CD4-positive, alpha-beta memory T cell (primary cell): ENCODE measurements at regions not wholly inside any gene's neighbourhood (a gene's known extent, or its start where the extent isn't known, plus 50 kb on each side); places are given as distances from the start of the nearest gene placed in this dataset.

Experiments used
- CTCF ChIA-PET: fragments of 350-600 bp; sonication (Branson Sonifier 250); formaldehyde crosslinking; loops from one replicate; lab custom pipeline; 2021; ENCODE audit warnings: inconsistent platforms; ENCODE audit not compliant: partially characterized antibody; lab: Charles Lee
- POLR2A ChIA-PET: fragments of 350-600 bp; sonication (Branson Sonifier 250); formaldehyde crosslinking; loops from one replicate; lab custom pipeline; 2021; ENCODE audit not compliant: partially characterized antibody; lab: Charles Lee
- DNase-seq, 5 donors: peaks; one replicate each; pipeline versions ENCODE4 v3.0.0 to v3.0.0-alpha.2; 2020 to 2022; ENCODE audit warnings: mixed read lengths in 1 of 5
- H3K27ac ChIP-seq: one replicate; pipeline ENCODE4 v1.7.0; 2013; ENCODE audit warnings: low read depth, low read length
- H3K27me3 ChIP-seq: 2 replicates; pipeline ENCODE4 v1.7.0; 2013; ENCODE audit warnings: mild to moderate bottlenecking, low read length, moderate library complexity; ENCODE audit not compliant: insufficient read depth
- H3K36me3 ChIP-seq: 2 replicates; pipeline ENCODE4 v1.7.0; 2013; ENCODE audit warnings: mild to moderate bottlenecking, low read length, moderate library complexity; ENCODE audit not compliant: insufficient read depth
- H3K4me1 ChIP-seq: 2 replicates; pipeline ENCODE4 v1.7.0; 2013; ENCODE audit warnings: mild to moderate bottlenecking, low read length, moderate library complexity; ENCODE audit not compliant: insufficient read depth
- H3K4me3 ChIP-seq, 2 donors: one replicate each; pipeline ENCODE4 v1.7.0; 2013; ENCODE audit warnings: low read length in 2 of 2, mild to moderate bottlenecking in 1 of 2
- H3K9me3 ChIP-seq, 2 donors: one replicate each; pipeline ENCODE4 v1.7.0; 2013; ENCODE audit warnings: low read length in 2 of 2, control low read depth in 1 of 2; ENCODE audit not compliant: control insufficient read depth in 1 of 2
- H3K27ac Mint-ChIP-seq, 7 donors: one replicate each; pipeline ENCODE4 v1.8.0; 2020 to 2021; ENCODE audit warnings: mixed read lengths in 7 of 7, mild to moderate bottlenecking in 6 of 7, inconsistent platforms in 3 of 7, moderate library complexity in 3 of 7
- H3K27me3 Mint-ChIP-seq, 2 donors: one replicate each; pipeline ENCODE4 v1.8.0; 2020 to 2021; ENCODE audit warnings: mixed read lengths in 2 of 2
- H3K36me3 Mint-ChIP-seq, 2 donors: one replicate each; pipeline ENCODE4 v1.8.0; 2020 to 2021; ENCODE audit warnings: mixed read lengths in 2 of 2, inconsistent platforms in 1 of 2, mild to moderate bottlenecking in 1 of 2
- H3K4me1 Mint-ChIP-seq, 4 donors: one replicate each; pipeline ENCODE4 v1.8.0; 2020 to 2021; ENCODE audit warnings: mixed read lengths in 4 of 4, mild to moderate bottlenecking in 1 of 4
- H3K4me3 Mint-ChIP-seq, 8 donors: one replicate each; pipeline ENCODE4 v1.8.0; 2020 to 2021; ENCODE audit warnings: mixed read lengths in 8 of 8, mild to moderate bottlenecking in 7 of 8, moderate library complexity in 6 of 8, inconsistent platforms in 3 of 8
- H3K9me3 Mint-ChIP-seq, 8 donors: one replicate each; pipeline ENCODE4 v1.8.0; 2020 to 2021; ENCODE audit warnings: mixed read lengths in 8 of 8, mild to moderate bottlenecking in 5 of 8, inconsistent platforms in 3 of 8, moderate library complexity in 1 of 8
- intact Hi-C: fragments of 100-400 bp; cut with micrococcal nuclease; formaldehyde crosslinking; loops from one replicate; pipeline ENCODE4 v1.15.1; 2023

DNA sequence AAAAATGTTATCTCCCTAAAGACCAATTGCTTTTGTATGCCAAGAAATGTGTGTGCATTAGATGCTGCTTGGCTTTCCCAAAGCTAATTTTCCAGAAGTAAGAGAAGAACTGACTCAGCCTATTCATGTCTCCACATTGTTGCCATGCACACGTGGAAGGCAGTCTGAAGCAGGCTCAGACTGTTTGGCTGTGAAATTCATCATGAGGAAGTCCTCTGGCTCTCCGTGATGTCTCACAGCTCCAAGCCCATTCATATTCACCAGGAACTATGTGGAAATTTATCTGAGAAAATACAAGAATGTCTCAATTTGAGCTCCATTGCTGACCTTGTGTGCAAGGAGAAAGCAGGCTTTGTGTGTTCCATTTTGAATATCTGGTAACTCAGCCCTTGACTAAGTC is 1022.2 kb upstream of the GJE1 start:
- POLR2A ChIA-PET, result no interaction called here
- H3K4me3 Mint-ChIP-seq, result no peak overlapping the region
- Histone ChIP-seq H3K4me1 (no peaks in the 10 kb centered on the region), H3K27ac (no peak overlapping the region), H3K9me3 (no peaks in the 10 kb centered on the region), H3K4me3 (no peak overlapping the region), H3K36me3 (no peaks in the 10 kb centered on the region), H3K27me3 (no peaks in the 10 kb centered on the region)
- intact Hi-C loops, result no loop called here
- no peaks in the 10 kb centered on the region for H3K4me1 Mint-ChIP-seq
- H3K27me3 Mint-ChIP-seq, result peaks cover 1 to 2% of the 10 kb centered on the region in 2 donors
- H3K36me3 Mint-ChIP-seq, result no peaks in the 10 kb centered on the region
- H3K9me3 Mint-ChIP-seq, result no peaks in the 10 kb centered on the region
- no peak overlapping the region for H3K27ac Mint-ChIP-seq
- CTCF ChIA-PET, result no interaction called here
- DNase-seq, result no peak

DNA sequence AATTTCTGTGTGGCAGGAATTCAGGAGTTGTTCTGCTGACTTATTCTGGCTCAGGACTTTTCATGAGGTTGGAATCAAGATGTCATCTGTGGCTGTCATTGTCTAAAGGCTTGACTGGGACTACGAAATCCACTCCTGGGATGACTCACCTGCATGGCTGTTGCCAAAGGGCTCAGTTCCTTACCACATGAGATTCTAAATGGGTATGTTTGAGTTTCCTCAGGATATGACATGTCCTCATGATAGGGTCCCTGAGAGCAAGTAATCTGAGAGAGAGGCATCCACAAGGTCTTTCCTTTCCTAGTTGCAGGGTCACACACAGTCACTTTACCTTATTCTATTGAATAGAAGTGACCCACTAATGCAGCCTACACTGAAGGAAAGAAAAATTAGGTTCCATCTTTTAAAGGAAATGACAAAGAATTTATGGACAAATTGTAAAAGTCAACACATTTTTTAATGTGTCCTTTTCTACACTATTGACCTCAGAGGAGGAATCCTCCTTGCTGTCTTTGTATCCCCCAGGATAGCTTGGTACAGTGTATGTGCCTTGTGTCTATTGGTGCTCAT is 1025.0 kb upstream of the GJE1 start:
- no peak for DNase-seq
- H3K9me3 ChIP-seq, result no peaks in the 10 kb centered on the region
- no peaks in the 10 kb centered on the region for H3K36me3 Mint-ChIP-seq
- no peaks in the 10 kb centered on the region for H3K27me3 ChIP-seq
- peaks cover 0 to 5% (median 0%) of the 10 kb centered on the region in 8 donors for H3K9me3 Mint-ChIP-seq
- no peak overlapping the region for H3K27ac Mint-ChIP-seq
- peaks cover 0 to 2% of the 10 kb centered on the region in 2 donors for H3K27me3 Mint-ChIP-seq
- no peak overlapping the region for H3K27ac ChIP-seq
- ChIA-PET POLR2A (no interaction called here), CTCF (no interaction called here)
- no peaks in the 10 kb centered on the region for H3K4me1 Mint-ChIP-seq
- intact Hi-C loops, result no loop called here
- no peaks in the 10 kb centered on the region for H3K4me1 ChIP-seq
- H3K36me3 ChIP-seq, result no peaks in the 10 kb centered on the region
- no peak overlapping the region for H3K4me3 Mint-ChIP-seq
- H3K4me3 ChIP-seq, result no peak overlapping the region

DNA sequence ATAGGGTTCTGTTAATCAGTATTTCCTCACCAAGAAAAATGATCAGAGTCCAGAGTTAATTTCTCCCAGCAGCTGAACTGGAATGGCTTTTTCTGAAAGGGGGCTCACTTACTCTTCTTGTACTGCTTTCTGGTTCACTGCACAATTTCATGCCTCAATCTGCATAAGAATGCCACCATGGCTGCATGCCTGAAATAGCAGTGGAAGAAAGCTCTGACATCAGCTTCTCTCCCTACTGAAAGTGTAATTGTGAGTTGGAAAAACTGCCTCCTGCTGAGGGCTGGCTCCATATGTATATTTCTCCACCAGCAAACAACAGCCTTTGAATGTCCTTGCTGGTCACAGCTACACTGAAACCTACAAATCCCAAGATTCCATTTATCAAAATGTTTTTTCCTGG is 1027.2 kb upstream of the GJE1 start:
- ChIA-PET CTCF (no interaction called here), POLR2A (no interaction called here)
- H3K9me3 ChIP-seq, result no peaks in the 10 kb centered on the region
- no peaks in the 10 kb centered on the region for H3K36me3 ChIP-seq
- Mint-ChIP-seq H3K9me3 (peaks cover 0 to 5% (median 0%) of the 10 kb centered on the region in 8 donors), H3K27ac (no peak overlapping the region), H3K4me1 (no peaks in the 10 kb centered on the region), H3K27me3 (peaks cover 0 to 2% of the 10 kb centered on the region in 2 donors), H3K36me3 (no peaks in the 10 kb centered on the region), H3K4me3 (no peak overlapping the region)
- no peaks in the 10 kb centered on the region for H3K27me3 ChIP-seq
- H3K4me3 ChIP-seq, result no peak overlapping the region
- no peaks in the 10 kb centered on the region for H3K4me1 ChIP-seq
- no peak overlapping the region for H3K27ac ChIP-seq
- DNase-seq, result no peak
- intact Hi-C loops, result no loop called here

DNA sequence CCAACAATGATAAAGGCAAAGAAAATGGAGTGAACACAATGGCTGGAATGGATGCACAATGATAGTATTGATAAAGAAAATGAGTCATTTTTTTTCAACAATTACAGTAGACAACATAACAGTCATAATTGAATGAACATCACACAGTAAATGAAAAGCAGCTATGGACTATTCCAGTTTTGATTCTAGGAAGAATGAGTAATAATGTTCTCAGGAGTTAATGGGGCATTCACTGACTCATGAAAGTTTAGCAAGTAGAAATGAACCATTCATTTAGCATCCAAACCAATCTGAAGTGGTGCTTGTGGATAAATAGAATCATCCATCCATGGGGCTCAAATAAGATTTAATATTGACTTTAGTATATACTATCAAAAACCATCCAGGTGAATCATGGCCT is 1029.5 kb upstream of the GJE1 start:
- DNase-seq, result no peak
- no peaks in the 10 kb centered on the region for H3K4me1 ChIP-seq
- Mint-ChIP-seq H3K36me3 (no peaks in the 10 kb centered on the region), H3K4me1 (no peaks in the 10 kb centered on the region), H3K27ac (no peak overlapping the region), H3K4me3 (no peak overlapping the region), H3K9me3 (peaks cover 0 to 5% (median 0%) of the 10 kb centered on the region in 8 donors), H3K27me3 (peaks cover 0 to 3% of the 10 kb centered on the region in 2 donors)
- H3K27ac ChIP-seq, result no peak overlapping the region
- ChIA-PET POLR2A (no interaction called here), CTCF (no interaction called here)
- H3K27me3 ChIP-seq, result no peaks in the 10 kb centered on the region
- intact Hi-C loops, result no loop called here
- H3K36me3 ChIP-seq, result no peaks in the 10 kb centered on the region
- no peaks in the 10 kb centered on the region for H3K9me3 ChIP-seq
- no peak overlapping the region for H3K4me3 ChIP-seq

DNA sequence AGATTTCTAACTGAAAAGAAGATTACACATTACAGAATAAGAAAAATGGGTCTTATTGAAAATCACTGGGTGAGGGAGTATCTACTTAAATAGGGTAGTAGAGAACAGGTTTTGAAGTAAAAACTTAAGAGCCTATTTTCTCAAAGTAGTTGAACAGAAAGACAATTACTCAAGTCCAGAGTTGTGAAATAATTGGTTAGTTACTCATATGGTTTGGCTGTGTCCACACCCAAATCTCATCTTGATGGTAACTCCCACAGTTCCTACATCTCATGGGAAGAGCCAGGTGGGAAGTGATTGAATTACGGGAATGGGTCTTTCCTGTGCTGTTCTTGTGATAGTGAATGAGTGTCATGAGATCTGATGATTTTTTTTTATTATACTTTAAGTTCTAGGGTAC is 1035.3 kb upstream of the GJE1 start:
- DNase-seq, result no peak
- ChIA-PET POLR2A (no interaction called here), CTCF (no interaction called here)
- no peaks in the 10 kb centered on the region for H3K4me1 ChIP-seq
- H3K27ac ChIP-seq, result no peak overlapping the region
- H3K9me3 ChIP-seq, result no peaks in the 10 kb centered on the region
- Mint-ChIP-seq H3K4me1 (no peaks in the 10 kb centered on the region), H3K9me3 (peaks cover 0 to 6% (median 3%) of the 10 kb centered on the region in 8 donors), H3K36me3 (no peaks in the 10 kb centered on the region), H3K4me3 (no peak overlapping the region), H3K27ac (no peak overlapping the region), H3K27me3 (peaks cover 0 to 2% of the 10 kb centered on the region in 2 donors)
- intact Hi-C loops, result no loop called here
- H3K36me3 ChIP-seq, result no peaks in the 10 kb centered on the region
- no peaks in the 10 kb centered on the region for H3K27me3 ChIP-seq
- no peak overlapping the region for H3K4me3 ChIP-seq

DNA sequence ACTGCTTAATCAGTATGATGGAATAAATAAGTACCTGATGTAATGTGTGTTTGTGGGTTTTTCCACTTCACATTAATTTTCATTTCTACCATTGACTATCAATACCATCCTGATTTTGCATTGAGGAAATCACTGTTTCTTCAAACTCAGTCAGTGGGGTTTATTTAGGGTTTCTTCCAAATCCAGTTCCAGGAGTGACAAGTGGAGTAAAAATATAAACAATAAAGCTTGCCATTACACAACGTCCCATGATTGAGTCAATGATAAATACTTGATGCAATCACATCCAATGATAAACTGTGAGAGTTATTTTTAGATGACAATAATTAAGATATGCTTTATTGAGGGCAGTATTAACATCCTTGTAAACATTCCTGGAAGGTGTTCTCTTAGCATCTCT is 1037.4 kb upstream of the GJE1 start:
- no peaks in the 10 kb centered on the region for H3K36me3 ChIP-seq
- H3K4me1 ChIP-seq, result no peaks in the 10 kb centered on the region
- H3K4me3 ChIP-seq, result no peak overlapping the region
- no peaks in the 10 kb centered on the region for H3K27me3 ChIP-seq
- Mint-ChIP-seq H3K4me1 (no peaks in the 10 kb centered on the region), H3K9me3 (peaks cover 0 to 6% (median 3%) of the 10 kb centered on the region in 8 donors), H3K27ac (no peak overlapping the region), H3K27me3 (peaks cover 0 to 2% of the 10 kb centered on the region in 2 donors), H3K36me3 (no peaks in the 10 kb centered on the region), H3K4me3 (no peak overlapping the region)
- H3K9me3 ChIP-seq, result no peaks in the 10 kb centered on the region
- CTCF ChIA-PET, result no interaction called here
- DNase-seq, result no peak
- H3K27ac ChIP-seq, result no peak overlapping the region
- POLR2A ChIA-PET, result no interaction called here
- intact Hi-C loops, result no loop called here

DNA sequence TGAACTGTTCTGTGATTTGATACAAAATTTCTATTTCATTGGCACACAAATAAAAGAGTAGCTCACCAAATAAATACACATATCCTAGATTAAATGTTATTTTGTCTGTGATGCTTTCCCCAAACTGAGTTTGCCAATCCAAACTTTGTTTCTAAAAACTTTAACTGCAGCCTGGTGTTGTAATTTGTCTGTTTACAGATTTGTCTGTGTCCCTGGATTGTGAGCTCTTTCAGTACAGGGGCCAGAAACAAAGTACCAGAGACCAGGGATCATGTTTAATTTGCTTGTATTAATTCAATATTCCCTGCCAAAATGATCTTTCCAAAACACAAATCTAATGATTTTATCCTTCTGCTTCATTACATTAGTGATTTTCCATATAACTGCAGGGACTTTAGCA is 1044.6 kb upstream of the GJE1 start:
- no peak overlapping the region for H3K4me3 ChIP-seq
- POLR2A ChIA-PET, result no interaction called here

More for the DNA sequence above, 1044.6 kb upstream of the GJE1 start:
- Histone ChIP-seq H3K36me3 (no peaks in the 10 kb centered on the region), H3K27me3 (no peaks in the 10 kb centered on the region), H3K27ac (no peak overlapping the region), H3K9me3 (no peaks in the 10 kb centered on the region), H3K4me1 (no peaks in the 10 kb centered on the region)
- Mint-ChIP-seq H3K9me3 (no peaks in the 10 kb centered on the region), H3K4me3 (no peak overlapping the region), H3K27me3 (no peaks in the 10 kb centered on the region), H3K36me3 (no peaks in the 10 kb centered on the region), H3K4me1 (no peaks in the 10 kb centered on the region), H3K27ac (no peak overlapping the region)
- intact Hi-C loops, result no loop called here
- no peak for DNase-seq
- CTCF ChIA-PET, result no interaction called here
